ENCODE measurements at regions not wholly inside any gene's neighbourhood (a gene's known extent, or its start where the extent isn't known, plus 50 kb on each side); places are given as distances from the start of the nearest gene placed in this dataset.

- ATAC-seq (no peak), DNase-seq (no peak)
- Histone ChIP-seq H3K36me3 (ENCODE audit: control insufficient read depth, insufficient read depth, low read length) (no peaks in the 10 kb centered on the region), H3K27me3 (ENCODE audit: control insufficient read depth, insufficient read depth, low read length) (no peaks in the 10 kb centered on the region), H3K4me1 (ENCODE audit: control insufficient read depth, insufficient read depth, low read length) (no peaks in the 10 kb centered on the region), H3K27ac (ENCODE audit: low read length) (no peak overlapping the region), H3K9me3 (ENCODE audit: control insufficient read depth, insufficient read depth, low read length) (no peaks in the 10 kb centered on the region), H3K4me3 (ENCODE audit: low read length) (no peak overlapping the region)
- Mint-ChIP-seq H3K4me3 (no peak overlapping the region), H3K27me3 (ENCODE audit: low read depth in 2 of 2) (peaks cover 0 to 4% of the 10 kb centered on the region in 2 donors), H3K9me3 (peaks cover 0 to 4% of the 10 kb centered on the region in 2 donors), H3K36me3 (no peaks in the 10 kb centered on the region), H3K27ac (no peak overlapping the region), H3K4me1 (no peaks in the 10 kb centered on the region)
- intact Hi-C loops (cut with micrococcal nuclease): no loop called here
- TF ChIP-seq CTCF (IDR thresholded peaks at IDR 0.05): no peak
These were observed 231.0 kb upstream of the GYPA start for GRCh38 chr4:144371485-144371884.

GRCh38 chr4:144374065-144374464, 233.5 kb upstream of the GYPA start:
- intact Hi-C loops (cut with micrococcal nuclease): no loop called here
- no peaks in the 10 kb centered on the region for H3K4me1 Mint-ChIP-seq
- Histone ChIP-seq H3K27me3 (ENCODE audit: control insufficient read depth, insufficient read depth, low read length) (no peaks in the 10 kb centered on the region), H3K4me1 (ENCODE audit: control insufficient read depth, insufficient read depth, low read length) (no peaks in the 10 kb centered on the region), H3K4me3 (ENCODE audit: low read length) (no peak overlapping the region), H3K9me3 (ENCODE audit: control insufficient read depth, insufficient read depth, low read length) (no peaks in the 10 kb centered on the region), H3K36me3 (ENCODE audit: control insufficient read depth, insufficient read depth, low read length) (no peaks in the 10 kb centered on the region), H3K27ac (ENCODE audit: low read length) (no peak overlapping the region)
- no peaks in the 10 kb centered on the region for H3K36me3 Mint-ChIP-seq
- H3K27me3 Mint-ChIP-seq (ENCODE audit: low read depth in 2 of 2): peaks cover 0 to 5% of the 10 kb centered on the region in 2 donors
- no peak for TF ChIP-seq CTCF (IDR thresholded peaks at IDR 0.05)
- 69% methylated on average over 5 of the region's 5 CpGs for WGBS (ENCODE audit: insufficient coverage)
- no peak overlapping the region for H3K4me3 Mint-ChIP-seq
- no peak overlapping the region for H3K27ac Mint-ChIP-seq
- peaks cover 0 to 2% of the 10 kb centered on the region in 2 donors for H3K9me3 Mint-ChIP-seq
- ATAC-seq (no peak), DNase-seq (no peak)

GRCh38 chr4:144376866-144377265, 236.3 kb upstream of the GYPA start:
- Mint-ChIP-seq H3K27me3 (ENCODE audit: low read depth in 2 of 2) (peaks cover 0 to 5% of the 10 kb centered on the region in 2 donors), H3K4me3 (no peak overlapping the region), H3K36me3 (no peaks in the 10 kb centered on the region), H3K9me3 (peaks cover 0 to 3% of the 10 kb centered on the region in 2 donors), H3K4me1 (no peaks in the 10 kb centered on the region), H3K27ac (no peak overlapping the region)
- ATAC-seq (no peak), DNase-seq (no peak)
- no CpG with 5 or more reads among the region's 2 CpGs for whole genome bisulfite sequencing (ENCODE audit: insufficient coverage)
- Histone ChIP-seq H3K4me3 (ENCODE audit: low read length) (no peak overlapping the region), H3K36me3 (ENCODE audit: control insufficient read depth, insufficient read depth, low read length) (no peaks in the 10 kb centered on the region), H3K9me3 (ENCODE audit: control insufficient read depth, insufficient read depth, low read length) (no peaks in the 10 kb centered on the region), H3K27me3 (ENCODE audit: control insufficient read depth, insufficient read depth, low read length) (no peaks in the 10 kb centered on the region), H3K4me1 (ENCODE audit: control insufficient read depth, insufficient read depth, low read length) (no peaks in the 10 kb centered on the region), H3K27ac (ENCODE audit: low read length) (no peak overlapping the region)
- no peak for TF ChIP-seq CTCF (IDR thresholded peaks at IDR 0.05)
- intact Hi-C loops (cut with micrococcal nuclease): no loop called here

- ATAC-seq (no peak), DNase-seq (no peak)
- no peaks in the 10 kb centered on the region for H3K36me3 Mint-ChIP-seq
- H3K27me3 Mint-ChIP-seq (ENCODE audit: low read depth in 2 of 2): no peaks in the 10 kb centered on the region
- no peak overlapping the region for H3K4me3 ChIP-seq (ENCODE audit: low read length)
- H3K9me3 ChIP-seq (ENCODE audit: control insufficient read depth, insufficient read depth, low read length): peaks cover 4% of the 10 kb centered on the region
- intact Hi-C loops (cut with micrococcal nuclease): no loop called here
- no peak overlapping the region for H3K27ac ChIP-seq (ENCODE audit: low read length)
- H3K9me3 Mint-ChIP-seq: peaks cover 14 to 22% of the 10 kb centered on the region in 2 donors
- no peaks in the 10 kb centered on the region for H3K36me3 ChIP-seq (ENCODE audit: control insufficient read depth, insufficient read depth, low read length)
- H3K27me3 ChIP-seq (ENCODE audit: control insufficient read depth, insufficient read depth, low read length): no peaks in the 10 kb centered on the region
- H3K27ac Mint-ChIP-seq: no peak overlapping the region
- H3K4me1 Mint-ChIP-seq: no peaks in the 10 kb centered on the region
- no peaks in the 10 kb centered on the region for H3K4me1 ChIP-seq (ENCODE audit: control insufficient read depth, insufficient read depth, low read length)
- TF ChIP-seq CTCF (IDR thresholded peaks at IDR 0.05): no peak
- H3K4me3 Mint-ChIP-seq: no peak overlapping the region
- WGBS (ENCODE audit: insufficient coverage): no CpG with 5 or more reads among the region's 1 CpG
These were observed 243.9 kb upstream of the GYPA start for GRCh38 chr4:144384408-144384807.

All from natural killer cell (primary cell).